GM19239 (cell line): ENCODE measurements at regions not wholly inside any gene's neighbourhood (a gene's known extent, or its start where the extent isn't known, plus 50 kb on each side); places are given as distances from the start of the nearest gene placed in this dataset.
A peak's percentile ranks its signal among the peaks of the same experiment; 100 is the strongest.

Experiments used
- DNase-seq: peaks from one replicate; pipeline ENCODE4 v3.0.0; 2011; ENCODE audit warnings: low spot score; ENCODE audit not compliant: insufficient read length
- FAIRE-seq: peaks from 2 replicates; lab custom pipeline; 2011; peaks lifted over from hg19 to GRCh38; lab: Jason Lieb, UNC

GRCh38 chr13:73702419-73703071 lies 431.7 kb downstream of the KLF12 start:
- no peak for DNase-seq
- FAIRE-seq = peak; percentile 80

GRCh38 chr13:73701160-73701559 lies 433.0 kb downstream of the KLF12 start:
- FAIRE-seq = peak; percentile 23

DNA sequence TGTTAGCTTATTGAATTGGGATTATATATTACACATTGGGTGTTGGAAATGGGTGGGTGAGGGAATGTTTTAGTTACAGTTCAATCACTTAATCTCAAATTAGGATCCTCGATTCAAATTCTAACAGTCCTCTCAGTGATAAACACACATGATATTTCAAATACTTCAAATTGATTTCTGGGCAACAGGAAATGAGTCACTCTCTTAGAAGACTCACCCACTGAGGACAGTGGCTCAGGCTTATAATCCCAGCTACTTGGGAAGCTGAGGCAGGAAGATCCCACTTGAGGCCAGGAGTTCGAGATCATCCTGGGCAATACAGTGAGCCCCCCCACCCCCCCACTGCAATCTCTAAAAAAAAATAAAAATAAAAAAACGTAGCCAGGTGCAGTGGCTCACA lies 435.3 kb downstream of the KLF12 start:
- FAIRE-seq (no peak), DNase-seq (no peak)

More at GRCh38 chr13:73701160-73701559, 433.0 kb downstream of the KLF12 start:
- DNase-seq = no peak

GRCh38 chr13:73697166-73697565 lies 437.0 kb downstream of the KLF12 start:
- DNase-seq (no peak), FAIRE-seq (no peak)

- FAIRE-seq (no peak), DNase-seq (no peak)
These were observed 437.5 kb downstream of the KLF12 start for GRCh38 chr13:73696713-73697112.

GRCh38 chr13:73696271-73696670 lies 437.9 kb downstream of the KLF12 start:
- FAIRE-seq (no peak), DNase-seq (no peak)

- DNase-seq (no peak), FAIRE-seq (no peak)
These were observed 438.9 kb downstream of the KLF12 start for GRCh38 chr13:73695325-73695724.

- no peak for DNase-seq
- no peak for FAIRE-seq
These were observed 441.0 kb downstream of the KLF12 start for GRCh38 chr13:73693215-73693614.

GRCh38 chr13:73691891-73692290 lies 442.3 kb downstream of the KLF12 start:
- DNase-seq (no peak), FAIRE-seq (no peak)

- no peak for FAIRE-seq
- DNase-seq = no peak
These were observed 446.3 kb downstream of the KLF12 start for GRCh38 chr13:73687929-73688328.

- DNase-seq = no peak
- FAIRE-seq = no peak
These were observed 447.1 kb downstream of the KLF12 start for GRCh38 chr13:73687087-73687486.

DNA sequence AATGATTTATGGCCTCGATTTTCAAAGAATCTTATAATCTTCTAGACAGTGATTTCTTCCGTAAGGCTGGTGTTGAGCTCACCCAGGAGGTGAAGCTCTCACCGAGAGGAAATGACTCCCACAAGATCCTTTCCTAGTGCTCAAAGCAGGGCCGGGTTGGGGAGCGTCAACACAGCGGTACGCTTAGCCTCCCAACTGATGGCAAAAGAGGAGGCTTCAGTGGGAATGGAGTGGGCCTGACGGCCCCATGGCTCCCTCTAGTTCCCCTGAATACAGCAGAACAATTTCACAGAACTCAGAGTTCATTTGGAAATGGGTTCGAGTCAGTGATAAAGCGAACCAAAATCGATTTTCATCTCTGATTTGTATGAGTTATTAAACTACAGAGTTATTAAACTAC lies 449.5 kb downstream of the KLF12 start:
- FAIRE-seq (no peak), DNase-seq (no peak)

GRCh38 chr13:73684286-73684685 lies 449.9 kb downstream of the KLF12 start:
- no peak for FAIRE-seq

GRCh38 chr13:73683746-73684145 lies 450.5 kb downstream of the KLF12 start:
- no peak for DNase-seq
- no peak for FAIRE-seq

More at GRCh38 chr13:73684286-73684685, 449.9 kb downstream of the KLF12 start:
- no peak for DNase-seq

- FAIRE-seq = no peak
- DNase-seq = no peak
These were observed 452.4 kb downstream of the KLF12 start for GRCh38 chr13:73681779-73682178.

GRCh38 chr13:73681015-73681414 lies 453.2 kb downstream of the KLF12 start:
- no peak for DNase-seq
- FAIRE-seq = peak; percentile 54

DNA sequence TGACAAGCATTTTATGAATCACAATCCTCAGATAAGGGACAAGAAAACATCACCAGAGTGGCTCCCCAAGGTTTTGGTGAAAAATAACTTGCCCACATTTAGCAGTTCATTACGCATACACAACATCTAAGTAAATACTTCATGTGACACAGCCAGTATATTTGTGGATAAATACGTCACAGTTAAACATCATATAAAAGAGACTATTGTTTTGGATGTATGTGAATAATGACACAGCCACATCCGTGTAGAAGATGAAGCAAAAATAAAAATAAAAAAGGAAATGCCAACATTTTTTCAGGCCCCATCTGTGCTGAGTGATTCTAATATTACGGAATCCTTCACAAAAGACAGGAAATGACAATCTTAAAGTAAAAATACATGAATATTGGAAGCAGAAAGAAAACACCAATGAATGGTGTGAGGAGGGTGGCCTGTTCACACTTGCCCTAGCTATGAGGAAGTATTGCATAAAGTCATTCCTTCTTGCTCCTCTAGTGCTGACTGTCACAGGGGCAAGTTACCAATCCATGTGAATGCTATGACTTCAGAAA lies 457.1 kb downstream of the KLF12 start:
- FAIRE-seq = no peak
- no peak for DNase-seq

- no peak for DNase-seq
- FAIRE-seq = no peak
These were observed 457.6 kb downstream of the KLF12 start for GRCh38 chr13:73676550-73677047.

DNA sequence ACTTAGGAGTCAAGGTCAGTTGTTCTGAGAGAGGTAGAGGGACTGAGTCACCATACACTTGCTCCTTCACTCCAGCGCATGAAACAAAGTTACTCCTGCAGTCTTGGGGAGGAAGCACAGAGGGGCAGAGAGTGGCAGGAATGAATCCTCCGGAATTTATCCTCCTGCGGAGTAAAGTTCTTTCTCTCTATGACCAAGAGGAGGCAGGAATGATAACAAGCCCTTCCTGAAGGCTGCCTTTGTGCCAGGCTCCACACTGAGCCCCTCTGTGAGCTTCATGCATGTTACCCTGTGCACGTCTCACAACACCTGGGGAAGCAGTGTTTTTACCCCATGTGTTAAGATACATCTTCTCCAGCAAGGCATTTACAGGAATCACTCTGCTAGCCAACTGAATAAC lies 458.4 kb downstream of the KLF12 start:
- no peak for FAIRE-seq
- DNase-seq = no peak

GRCh38 chr13:73674570-73674969 lies 459.6 kb downstream of the KLF12 start:
- DNase-seq (no peak), FAIRE-seq (no peak)

DNA sequence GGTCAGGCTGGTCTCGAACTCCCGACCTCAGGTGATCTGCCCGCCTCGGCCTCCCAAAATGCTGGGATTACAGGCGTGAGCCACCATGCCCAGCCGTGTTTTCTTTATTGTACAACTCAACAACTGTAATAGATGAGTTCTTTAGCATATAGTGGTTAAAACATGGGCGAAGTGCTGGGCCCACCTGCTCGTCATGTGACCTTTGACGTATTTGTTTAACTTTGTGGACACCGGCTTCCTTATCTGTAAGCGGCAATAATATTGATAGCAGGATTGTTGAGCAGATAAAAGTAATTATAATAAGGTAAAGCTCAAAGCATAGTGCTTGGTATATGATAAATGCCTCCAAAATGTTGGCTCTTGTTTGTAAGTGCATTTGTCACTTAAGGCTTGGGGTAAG lies 460.3 kb downstream of the KLF12 start:
- no peak for FAIRE-seq

DNA sequence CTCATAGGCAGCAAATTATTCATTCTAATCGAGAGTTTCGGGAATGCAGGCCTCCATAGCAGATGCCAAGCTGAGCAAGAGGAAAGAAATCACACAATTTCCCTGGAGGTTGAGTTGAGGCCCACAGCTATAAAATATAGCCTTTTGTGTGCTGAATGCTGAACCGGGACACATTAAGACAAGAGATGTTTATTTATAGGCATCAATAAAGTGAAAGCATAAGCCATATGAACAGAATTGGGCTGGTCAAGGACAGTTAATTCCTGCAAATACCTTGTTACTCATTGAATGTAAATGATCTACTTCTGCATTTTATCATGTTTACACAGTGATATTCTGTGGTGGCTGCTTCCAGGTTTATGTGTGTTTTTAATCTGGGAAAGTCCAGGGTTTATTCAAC lies 461.7 kb downstream of the KLF12 start:
- FAIRE-seq = no peak

More for the DNA sequence above, 460.3 kb downstream of the KLF12 start:
- DNase-seq = no peak

More for the DNA sequence above, 461.7 kb downstream of the KLF12 start:
- no peak for DNase-seq
